Superior temporal gyrus (tissue), 1 donor: ENCODE measurements at regions not wholly inside any gene's neighbourhood (a gene's known extent, or its start where the extent isn't known, plus 50 kb on each side); places are given as distances from the start of the nearest gene placed in this dataset.
A peak's percentile ranks its signal among the peaks of the same experiment; 100 is the strongest.
"Not testable (repeated sequence)": the region's sequence is repeated elsewhere in the genome, so short reads cannot be mapped to it uniquely, and the experiment has no call there.

Experiments
- DNase-seq: peaks from one replicate; pipeline ENCODE4 v3.0.0-alpha.2; 2016; ENCODE audit errors: extremely low spot score

DNA sequence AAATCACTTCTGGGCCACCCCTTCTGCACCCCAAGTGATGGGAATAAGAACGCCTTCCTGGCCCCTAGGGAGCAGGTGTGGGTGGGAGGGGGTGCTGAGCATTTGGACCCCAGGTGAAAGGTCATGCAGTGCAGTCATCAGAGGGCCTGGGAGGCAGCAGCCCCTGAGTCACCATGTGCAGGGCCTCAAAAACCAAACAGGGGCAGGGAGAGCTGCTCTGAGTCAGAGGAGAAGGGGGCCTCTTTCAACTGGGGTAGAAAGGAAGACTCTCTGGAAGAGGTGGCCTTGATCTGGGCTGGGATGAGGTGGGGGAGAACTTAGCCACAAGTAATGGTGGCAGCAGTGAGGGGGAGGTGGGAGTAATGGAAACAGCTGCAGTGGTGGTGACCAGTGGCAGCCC lies 164.3 kb downstream of the BUB3 start:
- no peak for DNase-seq

DNA sequence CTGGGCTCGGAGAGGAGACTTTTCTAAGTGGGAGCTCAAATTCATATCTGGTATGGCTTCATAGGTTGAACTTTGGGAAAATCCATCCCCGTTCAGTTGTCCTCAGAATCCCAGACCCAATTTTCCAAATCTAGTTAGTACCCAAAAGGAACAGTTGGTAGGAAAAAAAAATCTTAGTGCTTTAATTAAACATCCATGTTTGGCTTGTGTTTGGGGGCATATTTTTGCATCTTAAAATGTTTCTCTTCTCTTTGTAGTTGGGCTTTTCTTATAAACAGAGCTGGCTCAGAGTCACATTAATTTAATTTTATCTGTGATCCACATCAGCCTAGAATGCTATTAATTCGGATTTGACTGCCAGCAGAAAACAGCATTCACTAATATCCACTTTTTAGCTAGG lies 165.9 kb downstream of the BUB3 start:
- DNase-seq: no peak

DNA sequence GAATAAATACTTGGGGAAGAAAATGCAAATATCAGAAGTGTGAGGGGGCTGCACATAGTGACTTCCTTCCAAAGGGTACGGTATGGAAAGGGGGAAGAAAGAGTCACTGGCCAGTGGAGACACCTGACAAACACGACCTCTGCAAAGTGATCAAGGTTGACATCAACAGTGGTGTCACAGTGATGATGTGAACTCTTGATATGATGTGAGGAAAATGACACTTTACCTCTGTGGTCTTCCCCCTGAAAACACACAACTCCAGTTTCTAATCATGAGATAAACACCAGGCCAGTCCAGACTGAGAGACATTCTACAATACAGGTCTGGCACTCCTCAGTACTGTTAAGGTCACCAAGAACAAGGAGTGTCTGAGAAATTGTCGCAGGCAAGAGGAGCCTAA lies 169.7 kb downstream of the BUB3 start:
- DNase-seq: no peak

DNA sequence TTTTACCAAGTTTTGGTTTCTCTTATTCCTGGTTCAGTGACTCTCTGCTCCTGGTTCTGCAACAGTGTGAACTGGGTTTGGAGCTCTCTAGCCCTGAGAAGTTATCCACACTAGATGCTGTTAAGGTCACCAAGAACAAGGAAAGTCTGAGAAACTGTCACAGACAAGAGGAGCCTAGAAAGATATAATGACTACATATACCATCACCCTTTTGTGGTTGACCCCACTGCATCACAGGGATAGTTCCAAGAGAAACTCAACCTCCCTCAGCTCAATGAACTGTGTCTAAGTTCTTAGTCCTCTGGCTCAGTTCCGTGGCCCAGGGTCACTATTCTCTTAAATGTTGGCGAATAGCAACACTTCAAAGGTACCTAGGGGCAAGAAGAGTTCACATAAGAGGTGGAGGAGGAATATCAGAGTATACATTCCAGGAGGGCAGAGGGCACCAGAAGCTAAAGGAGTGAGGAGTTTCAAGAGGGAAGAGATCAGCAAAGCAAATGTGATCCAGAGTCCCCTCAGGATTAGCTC lies 171.5 kb downstream of the BUB3 start:
- no peak for DNase-seq

DNA sequence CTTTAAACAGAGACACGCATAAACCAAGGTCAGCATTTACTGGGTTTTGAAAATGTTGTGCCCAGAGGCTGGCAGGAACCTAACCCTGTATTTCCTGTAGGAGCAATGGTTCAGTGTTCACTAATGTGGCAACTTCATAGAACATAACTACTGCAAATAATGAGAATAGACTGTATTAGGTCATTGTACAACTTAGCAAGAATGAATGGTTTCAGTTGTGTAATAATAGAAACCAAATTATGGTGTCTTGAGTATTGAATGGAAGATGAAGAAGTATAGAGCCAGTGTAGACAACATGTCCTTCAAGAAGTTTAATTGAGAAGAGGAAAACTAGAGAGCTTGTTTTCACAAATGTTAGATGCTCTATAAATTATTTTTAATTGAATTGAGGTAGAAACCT lies 172.5 kb downstream of the BUB3 start:
- DNase-seq: no peak

GRCh38 chr10:123327450-123327849 lies 173.2 kb downstream of the BUB3 start:
- DNase-seq: no peak

GRCh38 chr10:123327896-123328295 lies 173.7 kb downstream of the BUB3 start:
- DNase-seq: no peak

GRCh38 chr10:123331438-123331837 lies 177.2 kb downstream of the BUB3 start:
- DNase-seq: peak; percentile 77

DNA sequence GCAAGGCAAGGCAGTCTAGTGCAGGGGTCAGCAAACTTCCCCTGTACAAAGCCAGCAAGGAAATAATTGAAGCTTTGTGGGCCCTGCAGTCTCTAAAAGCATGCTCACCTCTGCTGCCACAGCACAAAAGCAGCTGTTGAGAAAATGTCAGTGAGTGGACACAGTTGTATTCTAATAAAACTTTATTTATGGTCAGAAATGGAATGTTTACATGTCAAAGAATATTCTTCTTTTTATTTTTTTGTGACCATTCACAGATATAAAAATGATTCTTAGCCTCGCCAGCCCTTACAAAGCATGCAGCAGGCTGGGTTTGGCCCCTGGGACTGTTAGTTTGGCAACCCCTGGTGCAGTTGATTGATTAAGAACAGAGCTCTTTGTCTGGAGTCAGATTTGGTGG lies 192.4 kb downstream of the BUB3 start:
- no peak for DNase-seq

DNA sequence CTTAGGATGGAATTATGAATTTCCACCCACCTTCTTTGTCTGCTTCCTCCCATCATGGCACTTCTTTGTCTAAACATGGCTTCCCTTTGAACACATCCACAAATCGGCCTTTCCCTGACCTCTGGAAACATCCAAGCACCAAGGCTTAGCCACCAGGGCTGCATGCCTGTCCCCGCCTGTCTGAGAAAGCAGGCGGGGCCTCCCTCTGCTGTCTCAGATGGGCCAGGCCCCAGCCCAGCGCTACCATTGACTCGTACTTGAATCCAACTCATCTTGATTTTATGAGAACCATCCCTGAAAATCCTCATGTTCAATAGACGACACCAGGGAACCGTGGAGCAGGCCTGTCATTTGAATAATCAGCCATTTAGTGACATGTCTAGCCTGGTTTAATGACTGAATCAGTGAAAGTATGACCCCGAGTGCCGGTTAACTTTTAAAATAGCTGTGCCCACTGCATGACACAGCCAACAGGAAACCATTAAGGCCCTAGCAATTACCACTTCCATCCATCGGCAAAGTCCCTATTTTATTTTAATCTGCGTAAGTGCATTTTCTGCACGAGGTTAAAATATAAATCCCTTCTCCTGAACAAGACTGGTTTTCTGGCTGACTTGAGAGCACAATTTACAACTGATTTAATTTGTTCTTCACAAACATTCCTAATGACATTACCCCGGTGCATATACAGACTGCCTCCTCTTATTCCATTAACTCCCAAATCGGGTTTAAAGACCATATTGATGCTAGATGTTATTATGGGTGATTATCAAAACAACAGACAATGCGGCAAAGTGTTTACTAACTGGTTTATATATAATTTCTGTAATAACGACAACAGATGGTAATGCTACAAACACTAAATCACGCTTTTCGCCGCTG lies 194.7 kb downstream of the BUB3 start:
- no peak for DNase-seq

GRCh38 chr10:123351715-123352114 lies 197.5 kb downstream of the BUB3 start:
- no peak for DNase-seq

DNA sequence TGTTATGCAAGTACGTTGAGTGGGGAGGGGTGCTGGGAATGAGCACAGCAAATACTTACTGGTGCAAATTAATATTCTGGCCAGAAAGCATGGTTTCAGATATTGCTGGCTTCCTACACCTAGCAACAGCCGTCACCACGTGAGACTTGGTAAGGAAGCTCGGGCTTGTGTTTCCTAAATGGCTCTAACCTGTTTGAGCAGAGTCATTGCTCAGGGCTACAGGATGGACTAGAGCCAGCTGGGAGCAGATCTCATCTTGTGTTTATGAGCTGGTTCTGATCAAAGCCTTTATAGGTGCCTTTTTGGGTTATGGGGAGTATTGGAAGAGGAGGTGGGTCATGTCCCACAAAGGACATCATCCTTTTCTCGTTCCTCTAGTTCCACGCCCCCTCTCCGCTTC lies 200.3 kb downstream of the BUB3 start:
- DNase-seq: no peak

- DNase-seq: no peak
These were observed 201.7 kb downstream of the BUB3 start for GRCh38 chr10:123355748-123356481.

DNA sequence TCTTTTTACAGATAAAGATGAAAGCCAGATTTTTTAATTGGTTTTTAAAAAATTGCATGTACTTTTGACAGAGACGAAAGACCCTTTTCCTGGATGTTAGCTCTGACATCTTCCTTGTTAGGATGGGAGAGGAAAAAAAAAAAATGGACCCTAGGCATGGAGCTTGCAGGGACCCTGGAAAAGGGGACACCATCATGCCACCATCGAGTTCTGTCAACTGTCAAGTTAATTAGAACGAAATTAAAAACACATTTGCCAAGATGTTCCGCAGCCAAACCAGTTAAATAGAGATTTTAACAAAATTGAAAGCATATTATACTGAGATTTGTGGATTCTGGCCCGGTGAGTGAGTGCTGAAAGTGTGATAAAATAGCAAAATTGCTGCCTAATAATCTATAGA lies 202.6 kb downstream of the BUB3 start:
- no peak for DNase-seq

GRCh38 chr10:123357421-123357930 lies 203.3 kb downstream of the BUB3 start:
- DNase-seq: no peak

DNA sequence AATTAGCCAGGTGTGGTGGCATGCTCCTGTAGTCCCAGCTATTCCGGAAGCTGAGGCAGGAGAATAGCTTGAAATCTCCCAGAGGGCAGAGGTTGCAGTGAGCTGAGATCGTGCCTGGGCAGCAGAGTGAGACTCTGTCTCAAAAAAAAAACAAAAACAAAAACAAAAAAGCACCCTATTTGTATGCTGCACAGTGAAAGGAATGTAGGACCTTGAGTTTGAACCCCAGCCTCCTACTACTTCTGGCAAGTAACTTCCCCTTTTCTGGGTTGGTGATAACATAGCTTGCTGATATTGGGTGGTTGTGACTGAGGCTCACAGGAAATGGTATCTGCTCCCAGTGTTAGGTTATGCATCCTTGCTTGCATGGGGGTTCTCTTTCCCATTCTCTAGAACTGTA lies 205.3 kb downstream of the BUB3 start:
- no peak for DNase-seq

DNA sequence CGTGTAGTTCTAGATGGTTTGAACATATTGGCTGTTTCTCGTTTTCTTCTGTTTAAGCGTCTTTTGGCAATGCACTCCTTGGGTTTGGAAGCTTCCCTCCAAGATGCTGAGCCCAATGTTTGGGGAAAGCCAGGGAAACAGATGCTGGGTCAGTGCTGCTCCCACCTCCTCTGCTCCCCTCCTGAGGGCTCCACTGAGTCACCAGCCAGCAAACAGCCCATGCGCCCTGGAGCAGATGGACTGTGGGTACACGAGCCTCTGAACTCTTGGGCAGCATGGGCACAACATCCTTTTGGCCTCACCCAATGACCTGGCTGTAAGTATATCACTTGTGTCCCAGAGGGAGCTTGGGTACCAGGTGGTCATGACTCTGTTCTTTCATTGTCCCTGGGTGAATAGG lies 207.6 kb downstream of the BUB3 start:
- DNase-seq: no peak

- peak; percentile 93 for DNase-seq
These were observed 213.0 kb downstream of the BUB3 start for GRCh38 chr10:123367195-123367594.

DNA sequence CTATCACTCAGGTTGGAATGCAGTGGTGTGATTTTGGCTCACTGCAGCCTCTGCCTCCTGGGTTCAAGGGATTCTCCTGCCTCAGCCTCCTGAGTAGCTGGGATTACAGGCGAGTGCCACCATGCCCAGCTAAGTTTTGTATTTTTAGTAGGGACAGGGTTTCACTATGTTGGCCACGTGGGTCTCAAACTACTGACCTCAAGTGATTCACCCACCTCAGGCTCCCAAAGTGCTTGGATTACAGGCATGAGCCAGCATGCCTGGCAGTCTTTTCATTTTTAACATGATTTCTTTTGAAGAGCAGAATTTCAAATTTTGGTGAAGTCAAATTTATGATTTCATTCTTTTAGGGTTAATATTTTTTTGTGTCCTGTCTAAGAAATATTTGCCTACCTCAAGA lies 217.4 kb downstream of the BUB3 start:
- not testable (repeated sequence) for DNase-seq

- DNase-seq: no peak
These were observed 219.4 kb downstream of the BUB3 start for GRCh38 chr10:123373591-123373990.

DNA sequence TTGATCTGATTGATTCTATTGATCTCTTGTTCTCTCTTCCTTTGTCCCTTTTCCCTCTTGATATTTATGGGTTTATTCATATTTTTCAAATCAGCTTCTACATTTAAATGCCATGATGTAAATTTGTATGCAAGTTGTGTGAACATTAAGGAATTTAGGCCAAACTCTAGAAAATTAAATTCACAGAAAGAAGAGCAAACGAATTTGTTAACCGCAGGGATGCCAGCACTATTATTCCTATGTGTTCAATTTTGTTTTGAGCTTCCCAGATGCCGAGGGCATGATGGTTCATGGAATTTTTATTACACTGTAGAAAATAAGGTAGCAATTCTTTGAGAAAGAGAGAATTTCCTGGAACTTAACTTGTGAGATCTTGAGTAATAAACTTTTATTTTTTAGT lies 220.9 kb downstream of the BUB3 start:
- no peak for DNase-seq

DNA sequence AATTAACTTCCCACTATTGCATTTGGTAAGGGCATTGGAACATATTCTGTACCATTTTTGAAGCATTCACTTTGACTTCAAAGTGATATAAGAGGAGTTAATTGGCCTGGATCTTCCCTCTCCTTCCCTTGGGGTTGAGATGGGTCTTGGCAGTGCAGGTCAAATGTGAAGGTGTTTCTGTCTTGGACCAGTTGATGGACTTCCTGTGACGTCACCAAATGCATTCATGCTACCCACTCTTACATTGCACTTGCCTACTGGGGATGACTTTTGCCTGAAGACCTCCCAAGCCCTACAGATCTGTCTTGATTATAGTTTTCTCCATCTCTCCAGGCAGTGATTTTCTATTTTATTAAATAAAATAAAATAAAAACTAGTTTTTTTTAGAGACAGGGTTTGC lies 221.5 kb downstream of the BUB3 start:
- no peak for DNase-seq

DNA sequence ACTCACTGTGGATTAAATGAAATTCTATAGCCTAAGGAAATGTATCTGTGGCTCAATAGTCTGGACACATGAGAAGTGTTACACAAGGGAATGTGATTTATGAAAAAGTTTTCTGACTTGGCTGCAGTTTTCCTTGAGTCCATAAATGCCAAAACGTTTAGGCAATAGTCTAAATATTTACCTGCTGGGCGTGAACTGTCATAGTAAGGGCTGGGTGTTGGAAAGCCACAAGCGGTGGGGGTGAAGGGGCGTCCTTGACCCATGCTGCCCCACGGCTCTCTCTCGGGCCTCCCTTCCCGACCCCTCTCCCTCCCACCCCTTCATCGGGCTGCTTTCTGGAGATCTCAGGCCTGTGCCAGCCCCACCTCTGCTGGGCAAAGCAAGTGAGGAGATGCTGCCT lies 223.7 kb downstream of the BUB3 start:
- no peak for DNase-seq
